Activated CD8-positive, alpha-beta memory T cell treated with anti-CD3 and anti-CD28 coated beads for 48 hours (primary cell): ENCODE measurements at regions not wholly inside any gene's neighbourhood (a gene's known extent, or its start where the extent isn't known, plus 50 kb on each side); places are given as distances from the start of the nearest gene placed in this dataset.

Source experiments
- DNase-seq, 3 experiments: peaks; one replicate each; pipeline ENCODE4 v3.0.0-alpha.2; 2020; ENCODE audit warnings: low read depth in 2 of 3, low spot score in 2 of 3

DNA sequence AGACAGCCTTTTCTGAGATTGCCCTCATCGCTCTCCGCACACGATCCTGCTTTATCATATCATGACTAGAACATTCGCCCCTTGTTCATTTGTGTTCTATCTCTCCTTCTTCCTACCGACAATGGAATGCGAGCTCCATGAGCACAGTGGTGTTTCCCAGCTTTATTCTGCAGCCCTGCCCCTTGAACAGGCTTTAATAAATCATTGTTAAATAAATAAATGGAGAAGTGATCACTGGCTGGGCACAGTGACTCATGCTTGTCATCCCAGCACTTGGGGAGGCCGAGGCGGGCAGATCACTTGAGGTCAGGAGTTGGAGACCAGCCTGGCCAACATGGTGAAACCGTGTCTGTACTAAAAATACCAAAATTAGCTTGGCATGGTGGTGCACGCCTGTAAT lies 1063.3 kb upstream of the EEF2KMT start:
- DNase-seq, result no peak

DNA sequence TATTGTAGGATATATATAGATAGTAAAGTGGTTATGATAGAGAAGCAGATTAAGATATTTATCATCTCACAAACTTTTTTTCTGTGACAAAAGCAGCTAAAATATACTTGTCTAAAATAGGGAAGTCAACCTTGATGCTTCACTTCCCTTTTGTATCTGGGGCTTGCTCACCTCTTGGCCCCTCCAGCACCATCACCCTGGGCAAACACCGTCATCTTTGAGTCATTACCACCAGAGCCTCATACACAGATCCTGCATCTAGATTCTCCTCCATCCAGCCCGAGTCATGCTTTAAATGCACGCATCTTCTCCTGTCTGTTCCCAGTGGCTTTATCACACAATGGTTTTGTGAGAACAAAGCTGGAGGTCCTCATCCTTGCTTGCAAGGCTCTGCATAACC lies 1062.7 kb upstream of the EEF2KMT start:
- no peak for DNase-seq

GRCh38 chr16:6157806-6158205 lies 1060.2 kb upstream of the EEF2KMT start:
- no peak for DNase-seq

DNA sequence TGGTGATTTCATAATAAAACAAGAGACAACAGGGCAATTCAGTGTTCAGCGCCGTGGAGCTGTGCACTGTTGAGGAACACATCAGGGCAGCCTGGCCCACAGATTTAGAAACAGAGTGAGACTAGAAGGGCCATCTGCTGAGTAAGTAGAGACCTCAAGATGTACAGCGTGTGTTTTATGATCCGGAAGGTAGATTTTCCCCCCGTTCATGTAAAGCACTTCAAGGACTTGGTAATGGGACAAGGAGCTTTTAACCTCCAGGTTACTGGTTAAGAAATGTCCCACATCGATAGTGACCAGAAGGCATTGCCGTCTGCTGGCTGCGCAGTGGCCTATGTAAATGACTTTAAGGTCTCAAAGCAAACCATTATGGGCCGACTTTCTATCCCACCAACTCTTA lies 1057.7 kb upstream of the EEF2KMT start:
- no peak for DNase-seq

GRCh38 chr16:6153901-6154300 lies 1056.3 kb upstream of the EEF2KMT start:
- no peak for DNase-seq

GRCh38 chr16:6149031-6149430 lies 1051.4 kb upstream of the EEF2KMT start:
- no peak for DNase-seq

GRCh38 chr16:6148361-6148760 lies 1050.8 kb upstream of the EEF2KMT start:
- DNase-seq, result no peak

DNA sequence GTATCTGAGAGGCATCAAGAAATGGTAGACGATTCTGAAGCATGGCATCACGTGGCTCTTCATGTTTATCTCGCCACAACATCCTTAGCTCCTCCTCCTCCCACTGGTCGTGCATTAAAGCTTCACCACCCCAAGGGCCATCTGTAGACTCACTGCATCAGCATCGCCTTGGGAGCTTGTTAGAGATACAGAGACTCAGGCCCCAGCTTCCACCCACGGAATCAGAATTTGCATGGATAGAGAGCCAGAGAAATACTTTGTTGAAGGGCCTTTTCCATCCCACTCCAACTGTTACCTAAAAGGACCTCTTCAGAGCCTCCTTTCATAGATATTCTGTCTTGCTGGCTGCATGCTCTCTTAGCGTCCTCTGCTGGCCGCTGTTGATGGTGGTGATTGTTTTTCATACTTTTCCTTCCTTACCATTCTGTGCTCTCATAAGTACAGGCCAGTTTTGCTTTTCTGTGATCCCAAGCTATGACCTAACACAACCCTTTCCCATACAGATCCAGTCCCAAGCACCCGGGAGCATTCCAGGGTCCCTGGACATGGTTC lies 1049.4 kb upstream of the EEF2KMT start:
- DNase-seq, result no peak

DNA sequence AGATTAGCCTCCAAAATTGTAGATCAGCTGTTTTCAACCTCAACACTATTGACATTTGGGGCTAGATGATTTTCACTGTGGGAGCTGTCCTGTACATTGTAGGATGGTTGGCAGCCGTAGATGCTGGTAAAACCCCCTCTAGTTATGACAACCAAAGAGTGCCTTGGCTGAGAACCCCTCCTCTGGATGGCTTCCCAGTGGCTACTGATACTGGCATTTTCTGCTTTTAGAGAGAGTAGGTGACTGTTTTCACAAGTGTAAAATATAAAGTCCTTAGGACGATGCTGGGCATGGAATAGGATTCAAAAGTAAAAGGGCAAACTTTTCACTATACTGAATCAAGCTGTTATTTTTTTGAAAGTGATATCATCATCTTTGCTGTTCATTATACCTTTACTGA lies 1048.8 kb upstream of the EEF2KMT start:
- no peak for DNase-seq

- DNase-seq, result no peak
Observed at GRCh38 chr16:6144463-6144862, 1046.9 kb upstream of the EEF2KMT start.

GRCh38 chr16:6143020-6143419 lies 1045.4 kb upstream of the EEF2KMT start:
- DNase-seq, result no peak

DNA sequence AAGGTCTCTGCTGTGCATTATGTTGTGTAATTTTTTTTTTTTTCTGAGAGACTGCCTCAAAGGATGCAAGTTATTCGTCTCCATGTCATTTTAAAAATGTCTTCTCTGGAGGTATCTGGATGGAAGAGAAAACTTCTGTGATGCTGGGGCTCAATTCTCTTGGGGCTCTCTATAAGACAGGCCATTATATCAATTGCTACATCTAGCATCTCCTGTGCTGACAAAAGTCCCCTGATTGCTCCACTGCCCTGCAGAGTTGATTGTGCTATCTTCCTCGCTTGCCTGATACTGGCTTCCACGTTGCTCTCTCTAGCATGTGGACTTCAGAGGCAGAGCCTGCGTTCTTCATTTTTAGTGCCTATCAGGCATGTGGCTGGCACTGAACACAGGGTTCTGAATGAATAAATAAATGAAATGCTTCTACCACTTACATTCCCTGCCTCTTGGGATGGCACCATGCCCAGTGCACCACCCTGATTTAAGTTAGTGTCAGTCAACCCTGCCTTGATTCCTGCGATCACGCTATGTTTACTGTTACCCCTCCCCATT lies 1035.5 kb upstream of the EEF2KMT start:
- DNase-seq, result no peak

- DNase-seq, result no peak
Observed at GRCh38 chr16:6132121-6132520, 1034.5 kb upstream of the EEF2KMT start.

GRCh38 chr16:6131526-6132050 lies 1034.0 kb upstream of the EEF2KMT start:
- DNase-seq, result no peak

DNA sequence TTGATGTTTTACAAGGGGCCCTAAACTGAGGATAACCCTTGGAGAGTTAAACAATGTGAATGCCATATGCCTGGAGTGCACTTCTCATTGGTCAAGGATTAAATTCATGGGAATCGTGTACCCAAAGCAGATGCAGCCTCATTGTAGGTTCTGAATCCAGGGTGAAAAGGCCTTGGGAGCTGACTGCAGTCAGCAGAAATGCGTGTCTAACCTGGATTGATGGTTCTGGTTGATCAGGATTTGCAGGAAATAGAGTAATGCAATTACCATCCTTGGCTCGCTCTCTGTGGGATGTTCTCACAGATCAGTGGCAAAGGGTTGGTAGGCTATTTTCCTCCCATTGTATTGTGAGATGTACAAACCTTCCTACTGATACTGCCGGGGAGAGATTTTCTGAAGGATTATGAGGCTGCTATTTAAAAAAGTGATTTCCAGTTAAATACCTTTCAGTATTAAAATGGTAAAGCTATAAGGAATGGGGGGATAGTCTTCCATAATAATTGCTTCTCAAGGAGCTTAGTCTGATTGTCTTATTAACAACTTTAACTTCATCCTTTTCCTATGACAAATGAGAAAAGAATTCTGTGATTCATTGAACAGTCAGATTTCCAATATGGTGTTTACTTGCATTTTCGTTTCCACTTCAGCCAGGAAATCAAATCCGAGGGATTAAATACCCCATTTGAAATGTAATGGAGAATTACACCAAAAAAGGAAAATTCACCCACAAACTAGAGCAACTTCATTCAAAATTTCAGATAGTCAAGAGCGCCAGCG lies 1028.1 kb upstream of the EEF2KMT start:
- DNase-seq, result no peak

DNA sequence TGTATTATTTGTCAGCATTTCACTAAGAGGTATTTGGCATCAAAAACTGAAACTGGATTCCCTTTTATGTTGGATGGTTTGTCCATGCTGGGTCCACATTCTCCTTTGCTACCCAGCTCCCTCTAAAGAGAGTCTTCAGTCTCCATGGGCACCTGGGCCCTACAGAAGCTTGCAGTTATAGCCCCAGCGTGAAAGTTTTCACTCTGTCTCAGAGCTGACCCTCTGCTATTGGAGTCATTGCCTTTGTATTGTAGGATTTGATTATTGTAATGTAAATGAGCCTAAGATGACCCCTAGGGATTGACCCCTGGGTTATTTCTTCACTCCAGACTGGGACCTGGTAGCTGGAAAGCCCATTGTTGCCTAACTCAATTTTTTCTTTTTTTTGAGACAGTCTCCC lies 1026.5 kb upstream of the EEF2KMT start:
- no peak for DNase-seq

DNA sequence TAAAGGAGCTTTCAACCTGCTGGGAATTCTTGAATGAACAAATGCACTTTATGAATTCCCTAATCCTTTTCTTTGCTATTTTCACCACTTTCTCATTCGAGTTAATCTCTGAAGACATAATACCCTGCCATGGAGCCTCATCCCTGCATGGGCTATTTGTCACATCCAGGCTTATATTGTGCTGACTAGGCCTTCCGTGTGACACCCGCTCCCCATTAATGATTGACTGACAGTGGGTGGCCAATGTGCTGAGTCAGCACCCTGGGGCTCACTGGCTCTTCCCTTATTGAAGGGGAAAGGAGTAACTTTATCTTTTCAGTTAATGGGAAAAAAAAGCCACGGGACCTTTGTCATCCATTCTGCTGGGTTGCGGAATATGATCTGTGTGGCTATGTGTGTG lies 1024.8 kb upstream of the EEF2KMT start:
- no peak for DNase-seq

DNA sequence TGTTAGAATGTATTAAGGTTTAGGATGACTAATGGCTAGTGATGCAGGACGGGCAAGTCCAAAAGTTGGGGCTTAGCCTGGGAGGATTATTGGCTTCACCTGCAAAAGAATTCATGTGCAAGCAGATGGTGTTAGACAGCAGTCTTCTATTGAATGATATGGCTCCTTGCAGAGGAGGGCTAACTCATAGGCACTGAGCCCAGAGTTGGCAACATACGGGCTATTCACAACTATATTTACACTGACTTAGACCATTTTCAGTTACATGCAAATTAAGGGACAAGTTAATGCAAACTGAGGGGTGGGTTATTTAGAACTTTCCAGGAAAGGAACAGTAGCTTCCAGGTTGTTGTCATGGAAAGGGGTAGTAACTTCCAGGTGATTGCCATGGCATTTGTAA lies 1017.1 kb upstream of the EEF2KMT start:
- no peak for DNase-seq

DNA sequence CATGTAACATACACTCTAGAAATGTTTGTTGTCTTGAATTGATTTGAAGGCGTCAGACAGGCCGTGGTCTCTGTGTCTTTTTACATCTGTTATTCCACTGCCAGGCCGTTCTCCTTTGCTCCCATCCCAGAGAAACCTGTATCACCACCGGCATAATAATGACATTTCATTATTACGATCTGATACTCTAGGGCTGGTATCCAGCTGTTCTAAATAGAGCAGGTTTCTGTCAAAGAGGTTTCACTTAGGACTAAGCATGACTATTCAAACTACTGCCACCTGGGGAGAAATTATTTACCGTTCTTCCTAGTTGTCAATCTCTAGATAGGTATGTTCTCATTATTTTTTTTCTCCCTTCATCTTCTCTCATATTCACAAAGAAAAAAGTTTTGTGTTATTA lies 1016.2 kb upstream of the EEF2KMT start:
- DNase-seq, result no peak

- DNase-seq, result no peak
Observed at GRCh38 chr16:6112700-6113099, 1015.1 kb upstream of the EEF2KMT start.

GRCh38 chr16:6111390-6111789 lies 1013.8 kb upstream of the EEF2KMT start:
- DNase-seq, result no peak

DNA sequence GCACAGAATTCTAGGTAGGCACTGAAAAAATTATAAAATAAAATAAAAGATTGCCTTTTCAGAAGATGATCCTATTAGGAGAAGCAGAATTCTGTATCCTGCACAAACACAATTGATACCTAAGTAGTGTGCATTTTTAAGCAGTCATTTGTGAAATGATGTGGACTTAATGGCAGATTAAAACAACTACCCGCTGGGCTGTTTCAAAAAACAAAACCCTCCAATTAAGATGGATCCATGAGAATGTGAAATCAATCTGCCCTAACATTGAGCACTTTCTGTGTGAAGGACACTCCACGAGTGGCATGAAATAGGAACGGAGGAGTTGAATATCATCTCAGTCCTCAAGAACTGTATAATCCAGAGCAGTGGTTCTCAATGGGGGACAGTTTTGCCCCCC lies 1012.8 kb upstream of the EEF2KMT start:
- DNase-seq, result no peak

DNA sequence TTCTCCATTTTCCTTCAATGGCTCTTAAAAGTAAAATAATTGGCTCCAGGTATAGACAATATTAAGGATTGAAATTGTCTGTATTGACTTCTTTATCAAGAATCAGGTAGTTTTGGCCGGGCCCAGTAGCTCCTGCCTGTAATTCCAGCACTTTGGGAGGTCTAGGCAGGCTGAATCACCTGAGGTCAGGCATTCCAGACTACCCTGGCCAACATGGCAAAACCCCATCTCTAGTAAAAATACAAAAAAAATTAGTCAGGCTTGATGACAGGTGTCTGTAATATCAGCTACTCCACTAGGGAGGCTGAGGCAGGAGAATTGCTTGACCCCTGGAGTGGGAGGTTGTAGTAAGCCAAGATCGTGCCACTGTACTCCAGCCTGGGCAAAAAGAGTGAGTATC lies 1008.5 kb upstream of the EEF2KMT start:
- no peak for DNase-seq
